Adrenal gland (tissue), 9 donors: ENCODE measurements at regions not wholly inside any gene's neighbourhood (a gene's known extent, or its start where the extent isn't known, plus 50 kb on each side); places are given as distances from the start of the nearest gene placed in this dataset.

Experiments
- DNase-seq, 7 donors: peaks; one replicate each; pipeline ENCODE4 v3.0.0-alpha.2; 2019 to 2020
- H3K27ac ChIP-seq, 5 donors: fragments of 200-600 bp; sonication (generic) in 4 of 5; 1 replicate in 3 of 5; 2 replicates in 2 of 5; pipeline versions ENCODE4 v1.5.1 to v1.8.0; 2016 to 2020; ENCODE audit warnings: mild to moderate bottlenecking in 1 of 5
- H3K27me3 ChIP-seq: fragments of 200-600 bp; 2 replicates; pipeline ENCODE4 v1.8.0; 2021
- H3K36me3 ChIP-seq, 2 donors: fragments of 200-600 bp; replicated peaks in 1 of 2; 1 replicate in 1 of 2; 2 replicates in 1 of 2; pipeline versions ENCODE4 v1.5.1 to v1.8.0; 2018 to 2022
- H3K4me1 ChIP-seq, 2 donors: fragments of 200-600 bp; replicated peaks in 1 of 2; 1 replicate in 1 of 2; 2 replicates in 1 of 2; pipeline versions ENCODE4 v1.5.1 to v1.8.0; 2018 to 2021
- H3K4me3 ChIP-seq, 4 donors: fragments of 200-600 bp; sonication (generic) in 3 of 4; one replicate each; pipeline ENCODE4 v1.5.1; 2016 to 2018
- H3K9me3 ChIP-seq, 3 donors: fragments of 200-600 bp; sonication (generic) in 1 of 3; replicated peaks in 1 of 3; 1 replicate in 2 of 3; 2 replicates in 1 of 3; pipeline versions ENCODE4 v1.5.1 to v1.8.0; 2016 to 2021
- POLR2A ChIP-seq, 2 donors: fragments of 450-650 bp; IDR thresholded peaks; one replicate each; pipeline ENCODE4 v1.6.1; 2017; ENCODE audit warnings: antibody characterized with exemption in 2 of 2, mild to moderate bottlenecking in 2 of 2, moderate library complexity in 1 of 2
- WGBS, 4 donors: extraction: QIAGEN DNeasy Blood & Tissue Kit in 2 of 4; methylation state at CpG; one replicate each; pipeline versions ENCODE4 v1.1.5 to v1.1.7; 2013 to 2017; 5-methylcytosine and 5-hydroxymethylcytosine counted together
- intact Hi-C, 2 donors: fragments of 100-400 bp; cut with DNase I; formaldehyde crosslinking; loops; one replicate each; pipeline versions ENCODE4 v1.14.1 to v1.15.0; 2022 to 2023
- TF ChIP-seq, protein P1 (sequence below), 6 experiments: fragments of 450-650 bp in 4 of 6; fragments of 200-600 bp in 2 of 6; sonication (generic) in 1 of 6; IDR thresholded peaks; 1 replicate in 5 of 6; 2 replicates in 1 of 6; pipeline versions ENCODE4 v1.5.1 to v1.8.0; 2016 to 2021; ENCODE audit warnings: antibody characterized with exemption in 6 of 6, mild to moderate bottlenecking in 2 of 6, moderate library complexity in 1 of 6
- donor health status: healthy with polysubstance abuse.
- donor health status: Bipolar disorder and iron deficiency.
- donor health status: DM: yes; HTN: yes; CAD: no.
- donor health status: DM: no; HTN: no; CAD: no.
- donor health status: DM: no; HTN: no; CAD: no.

DNA sequence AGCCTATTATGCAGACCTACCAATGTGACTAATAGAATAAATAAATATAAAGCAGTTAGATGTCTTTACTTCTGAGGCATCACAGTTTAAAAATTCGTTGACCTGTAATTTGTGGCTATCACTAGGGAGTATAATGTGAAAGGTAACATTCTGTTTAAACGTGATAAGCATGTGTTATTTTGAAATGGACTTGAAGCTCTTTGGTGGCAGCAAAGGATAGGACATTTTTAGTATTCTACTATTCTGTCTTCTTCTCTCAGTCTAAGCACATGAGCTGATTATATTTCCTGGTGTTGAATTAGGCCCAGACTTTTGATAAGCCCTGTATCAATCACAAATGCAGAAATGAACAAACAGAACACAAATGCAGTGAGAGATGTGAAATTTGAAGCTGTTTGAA lies 974.0 kb upstream of the CDH10 start:
- WGBS, 4 donors, result 40 to 49% (median 47%) methylated on average over 2 of the region's 2 CpGs

DNA sequence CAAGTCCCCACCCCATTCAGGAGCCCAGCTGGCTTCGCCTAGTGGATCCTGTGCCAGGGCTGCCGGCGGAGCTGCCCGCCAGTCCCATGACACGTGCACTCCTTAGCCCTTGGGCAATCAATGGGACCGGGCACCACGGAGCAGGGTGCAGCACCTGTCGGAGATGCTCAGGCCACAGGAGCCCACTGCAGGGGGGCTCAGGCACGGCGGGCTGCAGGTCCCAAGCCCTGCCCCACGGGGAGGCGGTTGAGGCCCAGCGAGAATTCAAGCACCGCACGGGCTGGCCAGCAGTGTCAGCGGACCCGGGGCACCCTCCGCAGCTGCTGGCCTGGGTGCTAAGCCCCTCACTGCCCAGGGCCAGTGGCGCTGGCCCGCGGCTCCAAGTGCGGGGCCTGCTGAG lies 969.7 kb upstream of the CDH10 start:
- TF ChIP-seq, protein P1, sequence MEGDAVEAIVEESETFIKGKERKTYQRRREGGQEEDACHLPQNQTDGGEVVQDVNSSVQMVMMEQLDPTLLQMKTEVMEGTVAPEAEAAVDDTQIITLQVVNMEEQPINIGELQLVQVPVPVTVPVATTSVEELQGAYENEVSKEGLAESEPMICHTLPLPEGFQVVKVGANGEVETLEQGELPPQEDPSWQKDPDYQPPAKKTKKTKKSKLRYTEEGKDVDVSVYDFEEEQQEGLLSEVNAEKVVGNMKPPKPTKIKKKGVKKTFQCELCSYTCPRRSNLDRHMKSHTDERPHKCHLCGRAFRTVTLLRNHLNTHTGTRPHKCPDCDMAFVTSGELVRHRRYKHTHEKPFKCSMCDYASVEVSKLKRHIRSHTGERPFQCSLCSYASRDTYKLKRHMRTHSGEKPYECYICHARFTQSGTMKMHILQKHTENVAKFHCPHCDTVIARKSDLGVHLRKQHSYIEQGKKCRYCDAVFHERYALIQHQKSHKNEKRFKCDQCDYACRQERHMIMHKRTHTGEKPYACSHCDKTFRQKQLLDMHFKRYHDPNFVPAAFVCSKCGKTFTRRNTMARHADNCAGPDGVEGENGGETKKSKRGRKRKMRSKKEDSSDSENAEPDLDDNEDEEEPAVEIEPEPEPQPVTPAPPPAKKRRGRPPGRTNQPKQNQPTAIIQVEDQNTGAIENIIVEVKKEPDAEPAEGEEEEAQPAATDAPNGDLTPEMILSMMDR (IDR thresholded peaks at IDR 0.05), result no peak
- no peak for TF ChIP-seq POLR2A (IDR thresholded peaks at IDR 0.05)
- H3K9me3 ChIP-seq, result no peaks in the 10 kb centered on the region
- no peaks in the 10 kb centered on the region for H3K4me1 ChIP-seq
- WGBS, 4 donors, result 92 to 94% (median 93%) methylated on average over 9 to 22 of the region's 22 CpGs
- no peaks in the 10 kb centered on the region for H3K27me3 ChIP-seq
- H3K36me3 ChIP-seq, result no peaks in the 10 kb centered on the region
- intact Hi-C loops, result no loop called here
- DNase-seq, result no peak
- H3K4me3 ChIP-seq, result no peak overlapping the region
- no peak overlapping the region for H3K27ac ChIP-seq

More for the DNA sequence above, 974.0 kb upstream of the CDH10 start:
- Histone ChIP-seq H3K4me3 (no peak overlapping the region), H3K4me1 (no peaks in the 10 kb centered on the region), H3K27me3 (no peaks in the 10 kb centered on the region), H3K36me3 (no peaks in the 10 kb centered on the region), H3K27ac (no peak overlapping the region), H3K9me3 (no peaks in the 10 kb centered on the region)
- DNase-seq, result no peak
- intact Hi-C loops, result no loop called here
- TF ChIP-seq POLR2A (IDR thresholded peaks at IDR 0.05), result no peak
- TF ChIP-seq, protein P1 (IDR thresholded peaks at IDR 0.05), result no peak

DNA sequence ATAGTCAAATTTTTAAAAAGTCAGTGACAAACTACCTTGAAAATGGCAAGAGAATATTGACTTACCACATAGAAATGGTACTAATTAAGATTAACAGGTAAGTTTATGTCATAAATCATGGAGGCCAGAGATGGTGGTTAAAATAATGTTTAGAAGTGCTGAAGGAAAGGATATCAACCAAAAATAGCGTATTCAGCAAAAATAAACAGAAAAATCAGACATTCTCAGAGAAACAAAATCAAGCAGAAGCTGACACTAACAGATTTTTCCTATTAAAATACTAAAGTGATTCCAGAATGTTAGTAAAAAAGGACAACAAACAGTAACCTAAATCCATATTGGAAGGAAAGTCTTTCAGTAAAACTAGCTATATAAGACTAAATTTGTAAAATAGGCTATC lies 959.9 kb upstream of the CDH10 start:
- 61 to 78% (median 76%) methylated on average over 1 of the region's 1 CpG for WGBS, 4 donors
- Histone ChIP-seq H3K4me1 (no peaks in the 10 kb centered on the region), H3K9me3 (no peaks in the 10 kb centered on the region), H3K4me3 (no peak overlapping the region), H3K27ac (no peak overlapping the region), H3K27me3 (no peaks in the 10 kb centered on the region), H3K36me3 (no peaks in the 10 kb centered on the region)
- DNase-seq, result no peak
- TF ChIP-seq, protein P1 (IDR thresholded peaks at IDR 0.05), result no peak
- no peak for TF ChIP-seq POLR2A (IDR thresholded peaks at IDR 0.05)
- intact Hi-C loops, result no loop called here

DNA sequence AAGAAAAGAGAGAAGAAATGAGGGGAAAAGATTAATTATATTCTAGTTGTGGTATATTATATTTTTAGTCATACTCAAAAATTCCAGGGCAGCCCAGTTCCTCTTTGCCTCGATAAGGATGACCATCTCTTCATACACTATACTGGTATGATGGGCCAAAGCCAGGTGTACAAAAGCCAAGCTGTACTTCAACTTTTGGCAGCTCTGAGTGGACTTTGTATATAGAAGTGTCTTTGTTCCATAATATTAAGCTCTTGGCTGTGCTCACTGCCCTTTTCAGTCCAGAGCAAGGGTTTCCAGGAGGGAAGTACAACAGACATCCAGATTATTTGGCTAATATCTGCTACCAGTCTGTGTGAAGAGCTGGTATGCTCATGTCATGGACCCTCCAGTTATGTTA lies 934.3 kb upstream of the CDH10 start:
- H3K9me3 ChIP-seq, result no peaks in the 10 kb centered on the region
- WGBS, 4 donors, result 58 to 75% (median 61%) methylated on average over 1 of the region's 1 CpG
- TF ChIP-seq, protein P1 (IDR thresholded peaks at IDR 0.05), result no peak
- no peak for TF ChIP-seq POLR2A (IDR thresholded peaks at IDR 0.05)

More for the DNA sequence above, 934.3 kb upstream of the CDH10 start:
- Histone ChIP-seq H3K27ac (no peak overlapping the region), H3K27me3 (no peaks in the 10 kb centered on the region), H3K4me3 (no peak overlapping the region), H3K4me1 (no peaks in the 10 kb centered on the region), H3K36me3 (no peaks in the 10 kb centered on the region)
- no peak for DNase-seq
- intact Hi-C loops, result no loop called here
